Mesodermal cell (in vitro differentiated cells): ENCODE measurements at regions not wholly inside any gene's neighbourhood (a gene's known extent, or its start where the extent isn't known, plus 50 kb on each side); places are given as distances from the start of the nearest gene placed in this dataset.
"Not testable (repeated sequence)": the region's sequence is repeated elsewhere in the genome, so short reads cannot be mapped to it uniquely, and the experiment has no call there.

Experiments used
- H3K27ac ChIP-seq: 2 replicates; pipeline ENCODE4 v1.7.0; 2013; ENCODE audit warnings: mild to moderate bottlenecking, low read depth, low read length, moderate library complexity; ENCODE audit not compliant: severe bottlenecking
- H3K36me3 ChIP-seq: 2 replicates; pipeline ENCODE4 v1.7.1; 2013; ENCODE audit warnings: mild to moderate bottlenecking, low read length, moderate library complexity; ENCODE audit not compliant: control insufficient read depth, insufficient read depth
- H3K4me1 ChIP-seq: one replicate; pipeline ENCODE4 v1.7.1; 2013; ENCODE audit warnings: mild to moderate bottlenecking, low read length; ENCODE audit not compliant: insufficient read depth, control insufficient read depth, poor library complexity, severe bottlenecking
- H3K4me3 ChIP-seq: 2 replicates; pipeline ENCODE4 v1.7.0; 2013; ENCODE audit warnings: low read length, control low read depth, mild to moderate bottlenecking; ENCODE audit not compliant: insufficient read depth, poor library complexity, severe bottlenecking; ENCODE audit errors: extremely low read depth
- H3K9me3 ChIP-seq: 2 replicates; pipeline ENCODE4 v1.7.1; 2013; ENCODE audit warnings: mild to moderate bottlenecking, low read length, moderate library complexity; ENCODE audit not compliant: control insufficient read depth
- WGBS, 2 experiments: methylation state at CpG; one replicate each; pipeline ENCODE4 v1.1.5; 2013; ENCODE audit warnings: missing lambda C conversion rate in 2 of 2; ENCODE audit not compliant: insufficient coverage in 2 of 2; 5-methylcytosine and 5-hydroxymethylcytosine counted together

- H3K36me3 ChIP-seq, H3K27ac ChIP-seq, H3K9me3 ChIP-seq, H3K4me3 ChIP-seq, H3K4me1 ChIP-seq: not testable (repeated sequence)
- 82 to 93% methylated on average over 5 to 8 of the region's 8 CpGs for WGBS, 2 experiments
These were observed 778.4 kb upstream of the SLC35B3 start for GRCh38 chr6:9213717-9214116.

GRCh38 chr6:9208966-9209365 is 773.6 kb upstream of the SLC35B3 start:
- Histone ChIP-seq H3K4me3 (no peak overlapping the region), H3K9me3 (no peaks in the 10 kb centered on the region), H3K27ac (no peak overlapping the region), H3K4me1 (no peaks in the 10 kb centered on the region), H3K36me3 (no peaks in the 10 kb centered on the region)
- WGBS, 2 experiments: 100% methylated on average over 1 of the region's 3 CpGs

GRCh38 chr6:9205645-9206044 is 770.3 kb upstream of the SLC35B3 start:
- Histone ChIP-seq H3K4me1 (no peaks in the 10 kb centered on the region), H3K27ac (no peak overlapping the region), H3K9me3 (no peaks in the 10 kb centered on the region), H3K4me3 (no peak overlapping the region), H3K36me3 (no peaks in the 10 kb centered on the region)
- WGBS, 2 experiments: no CpG with 5 or more reads among the region's 1 CpG

GRCh38 chr6:9204171-9204570 is 768.8 kb upstream of the SLC35B3 start:
- Histone ChIP-seq H3K36me3 (no peaks in the 10 kb centered on the region), H3K4me1 (no peaks in the 10 kb centered on the region), H3K27ac (no peak overlapping the region), H3K9me3 (no peaks in the 10 kb centered on the region), H3K4me3 (no peak overlapping the region)
- WGBS, 2 experiments: no CpG with 5 or more reads among the region's 1 CpG

GRCh38 chr6:9200712-9201111 is 765.4 kb upstream of the SLC35B3 start:
- no peak overlapping the region for H3K4me3 ChIP-seq
- H3K9me3 ChIP-seq: no peaks in the 10 kb centered on the region
- no peak overlapping the region for H3K27ac ChIP-seq
- H3K4me1 ChIP-seq: no peaks in the 10 kb centered on the region
- H3K36me3 ChIP-seq: no peaks in the 10 kb centered on the region

GRCh38 chr6:9197726-9198125 is 762.4 kb upstream of the SLC35B3 start:
- no peaks in the 10 kb centered on the region for H3K36me3 ChIP-seq
- no peak overlapping the region for H3K27ac ChIP-seq
- no peak overlapping the region for H3K4me3 ChIP-seq
- no peaks in the 10 kb centered on the region for H3K4me1 ChIP-seq
- WGBS, 2 experiments: no CpG with 5 or more reads among the region's 3 CpGs
- no peaks in the 10 kb centered on the region for H3K9me3 ChIP-seq

GRCh38 chr6:9195322-9195721 is 760.0 kb upstream of the SLC35B3 start:
- Histone ChIP-seq H3K4me1 (no peaks in the 10 kb centered on the region), H3K36me3 (no peaks in the 10 kb centered on the region), H3K9me3 (no peaks in the 10 kb centered on the region), H3K27ac (no peak overlapping the region), H3K4me3 (no peak overlapping the region)
- 100% methylated on average over 1 of the region's 1 CpG for WGBS, 2 experiments

GRCh38 chr6:9192405-9192909 is 757.1 kb upstream of the SLC35B3 start:
- no peaks in the 10 kb centered on the region for H3K36me3 ChIP-seq
- 80 to 100% methylated on average over 1 to 2 of the region's 4 CpGs for WGBS, 2 experiments
- no peak overlapping the region for H3K27ac ChIP-seq
- H3K4me3 ChIP-seq: no peak overlapping the region
- H3K9me3 ChIP-seq: no peaks in the 10 kb centered on the region
- no peaks in the 10 kb centered on the region for H3K4me1 ChIP-seq

- H3K36me3 ChIP-seq: no peaks in the 10 kb centered on the region
- H3K4me1 ChIP-seq: no peaks in the 10 kb centered on the region
- no peaks in the 10 kb centered on the region for H3K9me3 ChIP-seq
- no peak overlapping the region for H3K27ac ChIP-seq
- H3K4me3 ChIP-seq: no peak overlapping the region
These were observed 750.8 kb upstream of the SLC35B3 start for GRCh38 chr6:9186148-9186547.

GRCh38 chr6:9178071-9178470 is 742.7 kb upstream of the SLC35B3 start:
- 83% methylated on average over 2 of the region's 2 CpGs; no CpG with 5 or more reads in 1 of the 2 experiments for WGBS, 2 experiments
- Histone ChIP-seq H3K4me3 (no peak overlapping the region), H3K9me3 (no peaks in the 10 kb centered on the region), H3K27ac (no peak overlapping the region), H3K36me3 (no peaks in the 10 kb centered on the region), H3K4me1 (no peaks in the 10 kb centered on the region)

GRCh38 chr6:9173229-9173628 is 737.9 kb upstream of the SLC35B3 start:
- Histone ChIP-seq H3K4me1 (no peaks in the 10 kb centered on the region), H3K4me3 (no peak overlapping the region), H3K9me3 (no peaks in the 10 kb centered on the region), H3K27ac (no peak overlapping the region), H3K36me3 (no peaks in the 10 kb centered on the region)
- WGBS, 2 experiments: 88 to 93% methylated on average over 7 of the region's 7 CpGs

- Histone ChIP-seq H3K27ac (no peak overlapping the region), H3K4me1 (no peaks in the 10 kb centered on the region), H3K9me3 (no peaks in the 10 kb centered on the region), H3K4me3 (no peak overlapping the region), H3K36me3 (no peaks in the 10 kb centered on the region)
- no CpG with 5 or more reads among the region's 1 CpG for WGBS, 2 experiments
These were observed 736.8 kb upstream of the SLC35B3 start for GRCh38 chr6:9172096-9172495.
